BJ (cell line): ENCODE measurements at regions not wholly inside any gene's neighbourhood (a gene's known extent, or its start where the extent isn't known, plus 50 kb on each side); places are given as distances from the start of the nearest gene placed in this dataset.

Source experiments
- CTCF ChIA-PET: fragments of 350-600 bp; formaldehyde crosslinking; extraction: SDS; loops from one replicate; lab custom pipeline; 2021; ENCODE audit warnings: antibody characterized with exemption, inconsistent platforms; lab: Yijun Ruan, JAX
- POLR2A ChIA-PET: fragments of 300-600 bp; sonication (Branson Sonifier 250); formaldehyde crosslinking; extraction: SDS; loops from one replicate; lab custom pipeline; 2021; ENCODE audit warnings: antibody characterized with exemption; lab: Charles Lee
- DNase-seq: peaks from one replicate; pipeline ENCODE4 v3.0.0-alpha.2; 2011; ENCODE audit warnings: low read depth
- H3K27me3 ChIP-seq: 2 replicates; pipeline ENCODE4 v1.6.0; 2011; ENCODE audit warnings: low read length; ENCODE audit not compliant: control insufficient read depth, insufficient read depth
- H3K36me3 ChIP-seq: 2 replicates; pipeline ENCODE4 v1.5.1; 2011; ENCODE audit warnings: low read length; ENCODE audit not compliant: control insufficient read depth, insufficient read depth
- H3K4me3 ChIP-seq: 2 replicates; pipeline ENCODE4 v1.5.1; 2011; ENCODE audit warnings: low read depth, mild to moderate bottlenecking, control low read depth, low read length
- CTCF ChIP-seq: IDR thresholded peaks from 2 replicates; pipeline ENCODE4 v1.5.1; 2011; ENCODE audit warnings: low read depth, mild to moderate bottlenecking, control low read depth, inconsistent platforms, low read length, moderate library complexity; ENCODE audit not compliant: insufficient read depth

- no peaks in the 10 kb centered on the region for H3K36me3 ChIP-seq
- POLR2A ChIA-PET: no interaction called here
- no peak overlapping the region for H3K4me3 ChIP-seq
Observed at GRCh38 chr5:67575087-67575486, 378.5 kb upstream of the CD180 start.

DNA sequence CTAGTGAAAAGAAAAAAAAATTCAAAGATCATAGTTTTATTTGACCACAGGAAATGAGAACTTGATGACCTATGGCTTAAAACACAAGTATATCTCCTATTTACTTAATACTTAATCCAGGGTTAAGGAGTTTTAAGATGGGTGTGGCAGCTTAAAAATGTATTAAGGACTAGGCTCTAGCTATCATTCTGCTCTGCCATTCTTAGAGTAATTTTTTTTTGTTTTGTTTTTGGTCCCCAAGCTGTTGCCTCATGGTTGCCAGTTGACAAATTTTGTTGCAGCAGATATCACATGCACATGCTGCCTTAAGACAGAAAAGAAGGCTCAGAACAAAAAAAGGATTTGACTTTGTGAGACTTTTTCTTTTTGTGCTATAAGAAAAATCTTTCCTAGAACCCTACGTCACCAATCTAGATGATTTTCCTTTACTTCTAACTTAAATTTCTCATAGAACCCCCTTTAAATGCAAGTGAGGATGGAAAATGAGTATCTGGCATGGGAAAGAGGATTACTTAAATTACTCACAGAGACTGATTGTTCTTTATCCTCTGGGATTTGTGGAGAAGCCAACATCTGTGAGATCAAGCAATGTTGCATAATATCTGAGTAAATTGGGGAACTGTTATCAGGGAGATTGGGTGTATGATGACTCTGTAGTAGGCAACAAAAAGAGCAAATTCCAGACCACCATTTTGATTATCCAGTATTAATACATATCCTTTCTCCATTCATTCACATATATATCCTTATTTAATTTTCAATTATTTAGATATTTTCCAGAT lies 364.7 kb upstream of the CD180 start:
- POLR2A ChIA-PET: no interaction called here
- DNase-seq: no peak
- TF ChIP-seq CTCF: no peak
- H3K4me3 ChIP-seq: no peak overlapping the region
- CTCF ChIA-PET: no interaction called here
- H3K36me3 ChIP-seq: no peaks in the 10 kb centered on the region
- no peaks in the 10 kb centered on the region for H3K27me3 ChIP-seq

More at GRCh38 chr5:67575087-67575486, 378.5 kb upstream of the CD180 start:
- no peaks in the 10 kb centered on the region for H3K27me3 ChIP-seq
- no peak for DNase-seq
- no peak for TF ChIP-seq CTCF
- CTCF ChIA-PET: no interaction called here

GRCh38 chr5:67552773-67553172 lies 356.2 kb upstream of the CD180 start:
- no peak overlapping the region for H3K4me3 ChIP-seq
- no peak for TF ChIP-seq CTCF

DNA sequence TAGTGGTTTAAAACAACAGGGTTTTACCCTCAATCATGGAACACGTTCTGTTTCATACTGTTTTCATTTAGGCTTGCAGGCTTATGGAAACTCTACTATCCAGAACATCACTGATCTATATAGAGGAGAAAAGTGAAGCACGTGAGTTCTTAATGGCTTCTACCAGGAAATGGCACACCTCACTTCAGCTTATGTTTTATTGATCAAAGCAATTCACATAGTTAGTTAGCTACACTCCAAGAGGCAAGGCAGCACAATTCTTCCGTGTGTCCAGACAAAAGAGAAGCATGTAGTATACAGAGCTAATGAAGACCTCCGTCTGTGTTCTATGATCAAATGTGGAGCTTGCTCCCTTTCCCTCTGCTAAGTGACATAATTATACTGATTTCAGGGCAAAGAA lies 353.3 kb upstream of the CD180 start:
- Histone ChIP-seq H3K36me3 (no peaks in the 10 kb centered on the region), H3K4me3 (no peak overlapping the region), H3K27me3 (no peaks in the 10 kb centered on the region)
- ChIA-PET CTCF (interaction anchor here (0.9 kb wide), 1 partner anchor 303 kb away, joined by 3 read pairs; no protein-coding TSS in a partner anchor), POLR2A (no interaction called here)
- DNase-seq: no peak
- TF ChIP-seq CTCF: no peak

More at GRCh38 chr5:67552773-67553172, 356.2 kb upstream of the CD180 start:
- Histone ChIP-seq H3K27me3 (no peaks in the 10 kb centered on the region), H3K36me3 (no peaks in the 10 kb centered on the region)
- POLR2A ChIA-PET: no interaction called here
- CTCF ChIA-PET: interaction anchor here (0.6 kb wide), 1 partner anchor 15 kb away, joined by 3 read pairs; no protein-coding TSS in a partner anchor
- DNase-seq: no peak

DNA sequence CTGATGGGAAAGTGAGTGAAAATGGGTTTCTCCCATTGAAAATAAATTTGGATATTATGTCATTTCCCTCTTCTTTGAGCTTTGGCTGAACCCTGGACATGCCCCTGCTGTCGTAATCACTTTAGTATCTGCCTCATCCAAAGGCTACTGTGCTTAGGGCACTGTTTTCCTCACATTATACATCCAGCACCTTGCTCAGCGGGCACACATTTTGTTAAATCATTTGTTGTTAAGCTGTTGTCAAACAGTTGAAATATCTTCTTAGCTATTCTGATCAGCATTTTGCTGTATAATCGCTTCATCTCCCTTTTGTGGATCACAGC lies 352.7 kb upstream of the CD180 start:
- no peaks in the 10 kb centered on the region for H3K36me3 ChIP-seq
- POLR2A ChIA-PET: no interaction called here
- no peak overlapping the region for H3K4me3 ChIP-seq
- no peak for DNase-seq
- CTCF ChIA-PET: no interaction called here
- no peak for TF ChIP-seq CTCF
- no peaks in the 10 kb centered on the region for H3K27me3 ChIP-seq
